Muscle of leg (tissue), 3 donors: ENCODE measurements at regions not wholly inside any gene's neighbourhood (a gene's known extent, or its start where the extent isn't known, plus 50 kb on each side); places are given as distances from the start of the nearest gene placed in this dataset.

Experiments used
- DNase-seq: peaks from one replicate; pipeline ENCODE4 v3.0.0; 2013
- H3K27ac ChIP-seq: one replicate; pipeline ENCODE4 v1.5.1; 2013; ENCODE audit warnings: mild to moderate bottlenecking, low read length, control low read depth
- H3K27me3 ChIP-seq: one replicate; pipeline ENCODE4 v1.6.1; 2013; ENCODE audit warnings: low read length; ENCODE audit not compliant: control insufficient read depth, insufficient read depth
- H3K36me3 ChIP-seq: one replicate; pipeline ENCODE4 v1.6.1; 2013; ENCODE audit warnings: low read length; ENCODE audit not compliant: control insufficient read depth, insufficient read depth
- H3K4me1 ChIP-seq: one replicate; pipeline ENCODE4 v1.6.1; 2013; ENCODE audit warnings: low read length; ENCODE audit not compliant: control insufficient read depth, insufficient read depth
- H3K4me3 ChIP-seq: one replicate; pipeline ENCODE4 v1.5.1; 2013; ENCODE audit warnings: low read length, control low read depth
- H3K9me3 ChIP-seq: replicated peaks from 2 replicates; pipeline ENCODE4 v1.6.1; 2013; ENCODE audit warnings: low read depth, low read length; ENCODE audit not compliant: control insufficient read depth
- WGBS: methylation state at CpG from one replicate; pipeline ENCODE4 v1.1.5; 2013; ENCODE audit warnings: missing lambda C conversion rate; ENCODE audit not compliant: insufficient coverage; 5-methylcytosine and 5-hydroxymethylcytosine counted together

- H3K9me3 ChIP-seq: no peaks in the 10 kb centered on the region
- H3K4me1 ChIP-seq: no peaks in the 10 kb centered on the region
- no peak for DNase-seq
- H3K27ac ChIP-seq: no peak overlapping the region
- no peaks in the 10 kb centered on the region for H3K27me3 ChIP-seq
- H3K36me3 ChIP-seq: peaks cover 2% of the 10 kb centered on the region
- no peak overlapping the region for H3K4me3 ChIP-seq
Measured at GRCh38 chr2:144285324-144285723, 234.6 kb downstream of the ZEB2 start.

- no peak overlapping the region for H3K27ac ChIP-seq
- H3K9me3 ChIP-seq: no peaks in the 10 kb centered on the region
- peaks cover 2% of the 10 kb centered on the region for H3K36me3 ChIP-seq
- no peaks in the 10 kb centered on the region for H3K4me1 ChIP-seq
- no peak for DNase-seq
- H3K27me3 ChIP-seq: no peaks in the 10 kb centered on the region
- H3K4me3 ChIP-seq: no peak overlapping the region
Measured at GRCh38 chr2:144281476-144281875, 238.4 kb downstream of the ZEB2 start.

- Histone ChIP-seq H3K27ac (no peak overlapping the region), H3K9me3 (no peaks in the 10 kb centered on the region), H3K27me3 (no peaks in the 10 kb centered on the region), H3K36me3 (peaks cover 2% of the 10 kb centered on the region), H3K4me3 (no peak overlapping the region), H3K4me1 (no peaks in the 10 kb centered on the region)
- DNase-seq: no peak
- no CpG with 5 or more reads among the region's 2 CpGs for WGBS
Measured at GRCh38 chr2:144280009-144280408, 239.9 kb downstream of the ZEB2 start.

GRCh38 chr2:144279165-144279564 is 240.8 kb downstream of the ZEB2 start:
- Histone ChIP-seq H3K27me3 (no peaks in the 10 kb centered on the region), H3K36me3 (peaks cover 6% of the 10 kb centered on the region), H3K9me3 (no peaks in the 10 kb centered on the region), H3K4me1 (no peaks in the 10 kb centered on the region), H3K4me3 (no peak overlapping the region), H3K27ac (no peak overlapping the region)
- DNase-seq: no peak
- WGBS: 100% methylated on average over 1 of the region's 3 CpGs

- Histone ChIP-seq H3K36me3 (peaks cover 4% of the 10 kb centered on the region), H3K4me3 (no peak overlapping the region), H3K4me1 (no peaks in the 10 kb centered on the region), H3K27ac (no peak overlapping the region), H3K9me3 (peaks cover 2% of the 10 kb centered on the region), H3K27me3 (no peaks in the 10 kb centered on the region)
- 83% methylated on average over 1 of the region's 2 CpGs for WGBS
- DNase-seq: no peak
Measured at GRCh38 chr2:144277622-144278354, 242.1 kb downstream of the ZEB2 start.

GRCh38 chr2:144275340-144275739 is 244.6 kb downstream of the ZEB2 start:
- Histone ChIP-seq H3K36me3 (peaks cover 4% of the 10 kb centered on the region), H3K4me3 (no peak overlapping the region), H3K4me1 (no peaks in the 10 kb centered on the region), H3K27ac (no peak overlapping the region), H3K9me3 (peaks cover 2% of the 10 kb centered on the region), H3K27me3 (no peaks in the 10 kb centered on the region)
- no peak for DNase-seq

- Histone ChIP-seq H3K27ac (no peak overlapping the region), H3K9me3 (peaks cover 2% of the 10 kb centered on the region), H3K4me3 (no peak overlapping the region), H3K36me3 (peaks cover 4% of the 10 kb centered on the region), H3K27me3 (no peaks in the 10 kb centered on the region), H3K4me1 (no peaks in the 10 kb centered on the region)
- WGBS: no CpG with 5 or more reads among the region's 2 CpGs
- no peak for DNase-seq
Measured at GRCh38 chr2:144274131-144274530, 245.8 kb downstream of the ZEB2 start.

- H3K27me3 ChIP-seq: no peaks in the 10 kb centered on the region
- no peaks in the 10 kb centered on the region for H3K4me1 ChIP-seq
- H3K4me3 ChIP-seq: no peak overlapping the region
- WGBS: no CpG with 5 or more reads among the region's 1 CpG
- no peak for DNase-seq
- peaks cover 4% of the 10 kb centered on the region for H3K36me3 ChIP-seq
- peaks cover 2% of the 10 kb centered on the region for H3K9me3 ChIP-seq
- no peak overlapping the region for H3K27ac ChIP-seq
Measured at GRCh38 chr2:144270951-144271350, 249.0 kb downstream of the ZEB2 start.

GRCh38 chr2:144268036-144268678 is 251.8 kb downstream of the ZEB2 start:
- H3K27ac ChIP-seq: no peak overlapping the region
- no peaks in the 10 kb centered on the region for H3K4me1 ChIP-seq
- no peak for DNase-seq
- WGBS: no CpG with 5 or more reads among the region's 1 CpG
- no peaks in the 10 kb centered on the region for H3K36me3 ChIP-seq
- peaks cover under 1% of the 10 kb centered on the region for H3K9me3 ChIP-seq
- no peak overlapping the region for H3K4me3 ChIP-seq
- H3K27me3 ChIP-seq: no peaks in the 10 kb centered on the region

GRCh38 chr2:144267239-144267638 is 252.7 kb downstream of the ZEB2 start:
- WGBS: no CpG with 5 or more reads among the region's 2 CpGs
- no peaks in the 10 kb centered on the region for H3K27me3 ChIP-seq
- DNase-seq: no peak
- H3K4me1 ChIP-seq: no peaks in the 10 kb centered on the region
- H3K36me3 ChIP-seq: no peaks in the 10 kb centered on the region
- H3K9me3 ChIP-seq: no peaks in the 10 kb centered on the region
- H3K4me3 ChIP-seq: no peak overlapping the region
- H3K27ac ChIP-seq: no peak overlapping the region

GRCh38 chr2:144265654-144266053 is 254.3 kb downstream of the ZEB2 start:
- Histone ChIP-seq H3K4me3 (no peak overlapping the region), H3K9me3 (no peaks in the 10 kb centered on the region), H3K27ac (no peak overlapping the region), H3K36me3 (no peaks in the 10 kb centered on the region), H3K4me1 (no peaks in the 10 kb centered on the region), H3K27me3 (no peaks in the 10 kb centered on the region)
- WGBS: 100% methylated on average over 3 of the region's 3 CpGs
- DNase-seq: no peak
